Ishikawa (cell line): ENCODE measurements at regions not wholly inside any gene's neighbourhood (a gene's known extent, or its start where the extent isn't known, plus 50 kb on each side); places are given as distances from the start of the nearest gene placed in this dataset.

Source experiments
- CREB1 ChIP-seq: IDR thresholded peaks from 2 replicates; pipeline ENCODE4 v1.6.1; 2012; ENCODE audit warnings: low read depth
- EGR1 ChIP-seq: IDR thresholded peaks from 2 replicates; pipeline ENCODE4 v1.6.1; 2012
- EP300 ChIP-seq: IDR thresholded peaks from 2 replicates; pipeline ENCODE4 v1.6.1; 2012; ENCODE audit warnings: borderline replicate concordance
- FOXM1 ChIP-seq: IDR thresholded peaks from 2 replicates; pipeline ENCODE4 v1.6.1; 2012; ENCODE audit warnings: low read depth, borderline replicate concordance
- NFIC ChIP-seq: IDR thresholded peaks from 2 replicates; pipeline ENCODE4 v1.6.1; 2012
- RAD21 ChIP-seq: IDR thresholded peaks from 2 replicates; pipeline ENCODE4 v1.6.1; 2012; ENCODE audit warnings: low read depth
- TAF1 ChIP-seq: IDR thresholded peaks from 2 replicates; pipeline ENCODE4 v1.6.1; 2012; ENCODE audit warnings: low read depth, mild to moderate bottlenecking
- TCF12 ChIP-seq: IDR thresholded peaks from 2 replicates; pipeline ENCODE4 v1.6.1; 2012; ENCODE audit warnings: low read depth
- TEAD4 ChIP-seq: IDR thresholded peaks from 2 replicates; pipeline ENCODE4 v1.6.1; 2012
- YY1 ChIP-seq: IDR thresholded peaks from 2 replicates; pipeline ENCODE4 v1.6.1; 2012; ENCODE audit warnings: low read depth
- ZBTB7A ChIP-seq: IDR thresholded peaks from 2 replicates; pipeline ENCODE4 v1.6.1; 2012; ENCODE audit warnings: low read depth
- TF ChIP-seq, protein P1 (sequence below): IDR thresholded peaks from 2 replicates; pipeline ENCODE4 v1.6.1; 2012
- TF ChIP-seq, protein P2 (sequence below): IDR thresholded peaks from 2 replicates; pipeline ENCODE4 v1.6.1; 2012
- TF ChIP-seq, protein P3 (sequence below): IDR thresholded peaks from 2 replicates; pipeline ENCODE4 v1.6.1; 2012; ENCODE audit warnings: low read depth, mild to moderate bottlenecking

DNA sequence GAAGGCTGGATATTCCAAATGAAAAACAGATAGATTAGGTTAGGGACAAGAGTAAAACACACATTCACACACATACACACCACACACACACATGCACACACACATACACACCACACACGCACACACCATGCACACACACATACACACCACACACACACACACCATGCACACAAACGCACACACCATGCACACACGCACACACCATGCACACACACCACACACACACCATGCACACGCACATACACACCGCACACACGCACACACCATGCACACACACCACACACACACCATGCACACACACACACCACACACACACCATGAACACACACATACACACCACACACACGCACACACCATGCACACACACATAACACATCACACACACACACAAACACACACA lies 203.7 kb upstream of the ZFHX3 start:
- TF ChIP-seq, protein P1, sequence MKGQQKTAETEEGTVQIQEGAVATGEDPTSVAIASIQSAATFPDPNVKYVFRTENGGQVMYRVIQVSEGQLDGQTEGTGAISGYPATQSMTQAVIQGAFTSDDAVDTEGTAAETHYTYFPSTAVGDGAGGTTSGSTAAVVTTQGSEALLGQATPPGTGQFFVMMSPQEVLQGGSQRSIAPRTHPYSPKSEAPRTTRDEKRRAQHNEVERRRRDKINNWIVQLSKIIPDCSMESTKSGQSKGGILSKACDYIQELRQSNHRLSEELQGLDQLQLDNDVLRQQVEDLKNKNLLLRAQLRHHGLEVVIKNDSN, result no peak
- TF ChIP-seq YY1 (no peak), EP300 (no peak), NFIC (no peak), TAF1 (no peak), TCF12 (no peak), CREB1 (no peak), FOXM1 (no peak), ZBTB7A (no peak), EGR1 (no peak), RAD21 (no peak), TEAD4 (no peak)
- TF ChIP-seq, protein P2, sequence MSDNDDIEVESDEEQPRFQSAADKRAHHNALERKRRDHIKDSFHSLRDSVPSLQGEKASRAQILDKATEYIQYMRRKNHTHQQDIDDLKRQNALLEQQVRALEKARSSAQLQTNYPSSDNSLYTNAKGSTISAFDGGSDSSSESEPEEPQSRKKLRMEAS, result no peak
- TF ChIP-seq, protein P3, sequence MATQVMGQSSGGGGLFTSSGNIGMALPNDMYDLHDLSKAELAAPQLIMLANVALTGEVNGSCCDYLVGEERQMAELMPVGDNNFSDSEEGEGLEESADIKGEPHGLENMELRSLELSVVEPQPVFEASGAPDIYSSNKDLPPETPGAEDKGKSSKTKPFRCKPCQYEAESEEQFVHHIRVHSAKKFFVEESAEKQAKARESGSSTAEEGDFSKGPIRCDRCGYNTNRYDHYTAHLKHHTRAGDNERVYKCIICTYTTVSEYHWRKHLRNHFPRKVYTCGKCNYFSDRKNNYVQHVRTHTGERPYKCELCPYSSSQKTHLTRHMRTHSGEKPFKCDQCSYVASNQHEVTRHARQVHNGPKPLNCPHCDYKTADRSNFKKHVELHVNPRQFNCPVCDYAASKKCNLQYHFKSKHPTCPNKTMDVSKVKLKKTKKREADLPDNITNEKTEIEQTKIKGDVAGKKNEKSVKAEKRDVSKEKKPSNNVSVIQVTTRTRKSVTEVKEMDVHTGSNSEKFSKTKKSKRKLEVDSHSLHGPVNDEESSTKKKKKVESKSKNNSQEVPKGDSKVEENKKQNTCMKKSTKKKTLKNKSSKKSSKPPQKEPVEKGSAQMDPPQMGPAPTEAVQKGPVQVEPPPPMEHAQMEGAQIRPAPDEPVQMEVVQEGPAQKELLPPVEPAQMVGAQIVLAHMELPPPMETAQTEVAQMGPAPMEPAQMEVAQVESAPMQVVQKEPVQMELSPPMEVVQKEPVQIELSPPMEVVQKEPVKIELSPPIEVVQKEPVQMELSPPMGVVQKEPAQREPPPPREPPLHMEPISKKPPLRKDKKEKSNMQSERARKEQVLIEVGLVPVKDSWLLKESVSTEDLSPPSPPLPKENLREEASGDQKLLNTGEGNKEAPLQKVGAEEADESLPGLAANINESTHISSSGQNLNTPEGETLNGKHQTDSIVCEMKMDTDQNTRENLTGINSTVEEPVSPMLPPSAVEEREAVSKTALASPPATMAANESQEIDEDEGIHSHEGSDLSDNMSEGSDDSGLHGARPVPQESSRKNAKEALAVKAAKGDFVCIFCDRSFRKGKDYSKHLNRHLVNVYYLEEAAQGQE, result no peak
